NCI-H748 treated with DMSO at 0.1 percent for 48 hours (cell line): ENCODE measurements at regions not wholly inside any gene's neighbourhood (a gene's known extent, or its start where the extent isn't known, plus 50 kb on each side); places are given as distances from the start of the nearest gene placed in this dataset.

Experiments
- DNase-seq: peaks from one replicate; lab custom pipeline; 2025; lab: John Stamatoyannopoulos, UW

DNA sequence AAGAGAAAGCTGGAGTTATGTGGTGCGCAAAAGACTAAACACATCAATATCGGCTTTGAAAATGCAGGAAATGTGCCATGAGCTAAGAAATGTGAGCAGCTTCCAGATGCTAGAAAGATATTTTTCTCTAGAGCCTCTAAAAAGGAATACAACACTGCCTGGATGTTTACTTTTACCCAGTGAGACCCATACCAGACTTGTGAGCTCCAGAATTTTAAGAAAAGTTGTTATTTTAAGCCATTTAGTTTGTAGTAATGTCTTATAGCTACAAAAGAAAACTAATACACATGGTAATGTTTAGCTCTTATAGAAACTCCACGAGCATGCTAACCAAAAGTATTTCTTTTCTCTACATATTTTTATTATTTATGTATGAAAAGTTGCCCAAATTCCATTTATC, 1389.4 kb downstream of the C4orf33 start:
- no peak for DNase-seq

DNA sequence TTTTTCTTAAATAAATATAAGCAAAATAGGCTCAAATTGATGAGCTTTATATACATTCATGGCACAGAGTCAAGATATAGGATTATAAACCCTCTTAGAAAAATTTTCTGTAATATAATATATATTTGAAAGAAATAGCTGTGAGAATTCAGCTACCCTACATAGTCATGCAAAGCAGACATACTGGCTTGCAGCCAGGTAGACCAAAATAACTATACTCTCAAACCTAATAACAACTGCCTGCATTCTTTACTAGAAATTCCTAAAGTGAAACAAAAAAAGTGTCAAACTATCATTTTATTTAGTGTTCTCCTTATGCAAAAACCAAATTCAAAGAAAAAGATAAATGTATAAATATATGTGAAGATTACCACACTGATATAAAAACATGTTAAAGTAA, 1390.2 kb downstream of the C4orf33 start:
- no peak for DNase-seq

- no peak for DNase-seq
Measured at GRCh38 chr4:130486841-130487240, 1390.9 kb downstream of the C4orf33 start.

DNA sequence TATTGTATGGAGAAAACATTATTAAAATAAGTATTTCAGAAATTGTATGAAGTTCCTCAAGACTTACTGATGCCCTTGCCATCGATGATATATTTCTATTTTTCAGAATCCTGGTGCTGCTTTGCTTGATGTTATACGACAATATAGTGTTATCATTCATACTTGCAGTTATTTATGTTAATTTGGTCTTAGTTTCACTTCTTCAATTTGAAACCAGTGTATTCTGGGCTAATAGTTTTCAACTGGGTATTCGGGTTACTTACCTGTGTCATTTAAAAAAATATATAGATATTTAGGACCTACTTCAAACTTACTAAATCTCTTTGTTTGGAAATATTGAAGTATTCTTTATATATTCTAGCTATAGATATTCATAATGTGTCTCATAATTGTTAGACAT, 1414.7 kb downstream of the C4orf33 start:
- DNase-seq, result no peak

DNA sequence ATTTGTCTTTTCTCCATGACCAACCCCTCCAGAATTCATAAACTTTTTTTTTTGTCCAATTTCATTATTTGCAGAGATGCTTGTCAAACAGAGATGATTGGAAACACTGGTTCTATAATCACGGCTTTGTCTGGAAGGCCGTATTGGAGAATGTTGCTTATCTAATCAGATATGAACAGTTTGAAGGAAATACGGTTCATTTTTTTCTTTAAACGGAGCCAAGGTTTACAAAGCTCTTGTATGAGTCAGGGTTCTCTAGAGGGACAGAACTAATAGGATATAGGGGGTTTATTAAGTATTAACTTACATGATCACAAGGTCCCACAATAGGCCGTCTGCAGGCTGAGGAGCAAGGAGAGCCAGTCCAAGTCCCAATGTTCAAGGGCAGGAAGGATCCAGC, 1415.8 kb downstream of the C4orf33 start:
- no peak for DNase-seq

DNA sequence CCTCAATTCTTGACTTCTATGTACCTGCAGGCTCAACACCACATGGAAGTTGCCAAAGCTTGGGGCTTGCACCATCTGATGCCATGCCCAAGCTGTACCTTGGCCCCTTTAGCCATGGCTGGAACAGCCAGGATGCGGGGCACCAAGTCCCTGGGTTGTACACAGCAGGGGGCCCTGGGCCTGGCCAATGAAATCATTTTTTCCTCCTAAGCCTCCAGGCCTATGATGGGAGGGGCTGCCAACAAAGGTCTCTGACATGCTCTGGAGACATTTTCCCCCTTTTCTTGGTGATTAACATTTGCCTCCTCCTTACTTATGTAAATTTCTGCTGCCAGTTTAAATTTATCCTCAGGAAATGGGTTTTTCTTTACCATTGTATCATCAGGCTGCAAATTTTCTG, 1428.1 kb downstream of the C4orf33 start:
- DNase-seq, result no peak

GRCh38 chr4:130530505-130530904, 1434.6 kb downstream of the C4orf33 start:
- no peak for DNase-seq

GRCh38 chr4:130534651-130535050, 1438.7 kb downstream of the C4orf33 start:
- no peak for DNase-seq

- DNase-seq, result no peak
Measured at GRCh38 chr4:130542953-130543352, 1447.0 kb downstream of the C4orf33 start.

GRCh38 chr4:130545171-130545570, 1449.2 kb downstream of the C4orf33 start:
- DNase-seq, result no peak

GRCh38 chr4:130545596-130545995, 1449.6 kb downstream of the C4orf33 start:
- DNase-seq, result no peak

GRCh38 chr4:130559268-130559667, 1463.3 kb downstream of the C4orf33 start:
- no peak for DNase-seq

DNA sequence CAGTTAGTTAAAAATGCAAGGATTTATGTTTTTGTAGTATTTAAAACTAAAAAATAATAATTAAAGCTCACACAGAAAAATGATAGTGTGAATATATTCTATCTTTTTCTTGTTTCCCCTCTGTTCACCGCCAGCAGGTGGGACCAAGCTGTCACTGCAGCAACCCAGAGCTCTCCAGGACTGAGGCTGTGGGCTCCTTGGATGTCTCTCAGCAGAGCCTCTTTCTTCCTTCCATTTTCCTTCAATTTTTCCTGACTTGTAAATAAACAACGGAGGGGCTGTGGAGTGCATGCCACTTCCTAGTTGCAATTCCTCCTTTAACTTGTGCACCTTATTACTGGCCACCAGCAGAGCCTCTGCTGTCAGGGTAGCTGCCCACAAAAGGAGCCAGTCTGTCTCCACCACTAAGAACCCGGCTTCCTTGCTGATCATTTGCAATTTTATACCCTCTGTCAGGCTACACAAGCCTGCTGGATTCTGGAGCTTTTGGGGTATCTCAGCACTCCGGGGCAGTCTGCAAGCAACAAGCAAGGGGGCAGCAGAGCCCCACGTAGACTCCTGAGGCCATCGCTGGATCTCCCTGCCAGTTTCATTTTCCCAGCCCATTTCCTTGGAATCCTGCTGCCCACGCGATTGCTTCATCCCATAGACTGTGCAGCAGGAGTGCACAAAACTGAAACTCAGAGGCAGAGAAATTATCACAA, 1467.4 kb downstream of the C4orf33 start:
- DNase-seq, result peak; percentile 27

- no peak for DNase-seq
Measured at GRCh38 chr4:130563889-130564418, 1468.0 kb downstream of the C4orf33 start.

- DNase-seq, result no peak
Measured at GRCh38 chr4:130568746-130569145, 1472.8 kb downstream of the C4orf33 start.

GRCh38 chr4:130573742-130574141, 1477.8 kb downstream of the C4orf33 start:
- no peak for DNase-seq

DNA sequence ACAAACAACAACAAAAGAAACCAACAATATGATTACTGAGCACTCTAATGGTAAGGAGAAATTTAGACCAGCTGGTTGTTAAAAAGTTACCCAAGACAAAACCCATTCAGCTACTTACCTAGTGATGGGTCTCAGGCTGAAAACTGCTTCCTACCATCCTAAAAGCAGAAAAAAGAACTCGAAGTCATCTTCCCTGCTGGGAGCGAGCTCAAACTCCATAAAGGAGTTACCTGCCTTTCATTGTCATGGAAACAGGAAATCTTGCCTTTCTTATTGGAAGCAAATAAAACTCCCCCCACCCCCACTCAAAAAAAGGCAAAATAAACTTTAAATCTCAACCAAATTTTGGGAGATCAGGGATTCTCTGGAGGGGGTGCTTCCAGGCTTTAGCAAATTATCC, 1478.3 kb downstream of the C4orf33 start:
- no peak for DNase-seq

- DNase-seq, result no peak
Measured at GRCh38 chr4:130576218-130576617, 1480.3 kb downstream of the C4orf33 start.

DNA sequence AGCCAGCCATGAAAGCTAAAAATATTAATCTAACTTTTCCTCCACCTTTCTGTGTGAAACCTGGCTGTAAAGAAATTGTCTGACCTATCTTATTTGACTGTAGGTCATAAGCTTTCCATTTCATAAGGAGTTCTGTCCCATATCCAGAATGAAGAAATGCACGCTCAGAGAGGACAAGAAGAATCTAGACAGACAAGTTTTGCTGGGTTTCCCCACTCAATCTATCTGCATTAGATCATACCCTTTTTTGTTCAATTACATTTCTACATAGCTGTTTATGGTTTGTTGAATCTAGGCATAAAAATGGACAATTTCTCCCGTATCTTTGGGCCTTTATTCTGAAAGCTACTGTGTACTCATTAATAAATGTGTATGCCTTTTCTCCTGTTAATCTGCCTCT, 1495.1 kb downstream of the C4orf33 start:
- DNase-seq, result no peak

DNA sequence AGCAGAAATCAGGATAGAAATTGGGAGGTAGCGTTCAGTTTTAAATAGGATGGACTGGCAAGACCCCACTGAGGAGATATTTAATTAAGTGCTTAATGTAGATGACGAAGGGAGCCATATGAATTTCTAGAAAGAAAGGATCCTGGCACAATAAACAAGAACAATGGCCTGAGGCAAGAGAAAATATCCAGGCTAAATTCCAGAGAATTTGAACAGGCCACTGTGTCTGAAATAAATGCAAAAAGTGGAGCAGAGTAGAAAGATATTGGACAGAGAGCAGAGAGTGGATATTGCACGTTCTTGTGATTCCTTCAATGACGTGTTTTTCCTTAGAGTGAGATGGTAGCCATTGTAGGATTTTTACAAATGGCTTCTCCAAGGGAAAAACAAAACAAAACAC, 1504.8 kb downstream of the C4orf33 start:
- no peak for DNase-seq

- DNase-seq, result no peak
Measured at GRCh38 chr4:130603043-130603442, 1507.1 kb downstream of the C4orf33 start.

- no peak for DNase-seq
Measured at GRCh38 chr4:130608121-130608520, 1512.2 kb downstream of the C4orf33 start.

DNA sequence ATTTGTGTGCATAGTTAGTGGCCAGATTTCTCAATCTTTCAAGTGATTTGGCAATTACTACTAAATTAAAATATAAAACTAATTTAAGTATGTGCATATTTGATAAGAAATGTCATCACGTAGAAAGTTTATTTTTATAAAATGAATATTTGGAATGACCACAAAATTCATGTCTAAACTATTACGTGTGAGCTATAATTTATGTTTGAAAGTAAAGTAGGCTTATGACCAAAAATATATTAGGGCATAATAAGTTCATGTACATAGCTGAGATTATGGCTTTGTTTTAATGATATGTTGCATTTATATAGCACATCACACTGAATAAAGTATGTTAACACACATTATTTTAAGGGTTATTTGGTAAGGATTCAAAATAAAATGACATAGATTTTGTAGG, 1532.6 kb downstream of the C4orf33 start:
- no peak for DNase-seq
